ENCODE measurements at regions not wholly inside any gene's neighbourhood (a gene's known extent, or its start where the extent isn't known, plus 50 kb on each side); places are given as distances from the start of the nearest gene placed in this dataset.
A peak's percentile ranks its signal among the peaks of the same experiment; 100 is the strongest.

DNA sequence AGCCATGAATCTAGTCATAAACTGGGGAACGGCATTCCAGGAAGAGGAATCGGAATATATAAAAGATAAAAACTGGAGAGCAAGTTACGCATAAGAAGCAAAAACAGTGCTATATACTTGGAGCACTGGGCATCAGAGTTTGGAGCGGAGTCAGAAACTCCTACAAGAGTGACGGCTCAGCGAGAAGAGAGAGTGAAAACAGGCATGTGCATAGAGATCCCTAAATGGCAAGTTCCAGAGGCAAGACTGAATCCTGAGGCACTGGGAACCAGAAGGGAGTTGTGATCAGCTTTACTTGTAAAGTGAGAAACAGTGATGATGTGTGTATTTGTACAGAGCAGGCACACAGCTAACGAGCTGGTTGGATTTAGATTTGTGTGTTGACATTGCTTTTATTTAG lies 514.4 kb upstream of the TNC start:
- FAIRE-seq: peak; percentile 89

DNA sequence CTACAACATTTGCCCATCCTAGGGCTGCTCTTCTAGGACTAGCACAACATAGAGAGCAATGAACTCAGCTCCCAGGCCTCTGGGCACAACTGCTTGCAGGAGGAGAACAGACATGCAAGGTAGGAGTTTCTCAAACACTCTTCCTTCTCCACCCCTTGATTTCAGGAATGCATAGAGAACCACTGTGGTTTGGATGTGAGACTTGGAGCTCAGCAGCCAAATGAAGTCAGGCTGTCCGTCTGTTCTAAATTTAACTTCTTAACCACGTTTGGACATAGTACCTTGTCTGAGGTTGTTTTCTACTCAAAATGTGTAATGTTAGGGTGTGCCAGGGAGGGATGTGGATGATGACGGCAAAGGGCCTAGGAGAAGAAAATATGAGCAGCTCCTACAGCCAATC lies 515.1 kb upstream of the TNC start:
- no peak for FAIRE-seq

DNA sequence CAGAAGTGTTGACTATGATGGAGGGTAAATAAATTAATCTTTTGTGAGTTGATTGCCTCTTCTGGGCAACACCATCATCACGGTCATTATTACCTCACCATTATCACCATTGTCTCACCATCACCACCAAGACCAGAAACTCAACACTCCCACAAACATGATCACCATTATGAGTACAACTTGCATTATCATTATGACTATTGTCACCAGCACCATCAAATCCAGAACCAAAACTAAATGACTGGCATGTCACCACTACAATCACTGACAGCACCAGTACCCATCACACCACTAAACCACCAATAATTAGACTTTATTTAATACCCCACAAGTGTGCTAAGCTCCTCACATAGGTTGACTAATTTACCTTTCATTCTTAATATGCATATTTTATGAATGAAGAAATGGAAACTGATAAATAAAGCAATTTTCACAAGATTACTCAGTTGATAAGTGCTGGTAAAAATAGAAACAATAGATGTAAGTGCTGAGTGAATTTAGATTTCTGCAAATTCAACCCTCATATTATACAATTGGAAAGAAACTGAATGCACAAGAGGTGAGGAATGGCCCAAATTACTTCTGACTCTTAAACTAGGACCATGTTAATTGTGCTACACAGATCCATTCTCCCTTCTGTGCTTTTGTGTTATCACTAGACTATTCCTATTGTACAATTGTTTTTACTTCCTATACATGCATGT lies 517.8 kb upstream of the PAPPA start:
- no peak for FAIRE-seq

GRCh38 chr9:115636596-115636995 lies 517.0 kb upstream of the PAPPA start:
- FAIRE-seq: no peak

DNA sequence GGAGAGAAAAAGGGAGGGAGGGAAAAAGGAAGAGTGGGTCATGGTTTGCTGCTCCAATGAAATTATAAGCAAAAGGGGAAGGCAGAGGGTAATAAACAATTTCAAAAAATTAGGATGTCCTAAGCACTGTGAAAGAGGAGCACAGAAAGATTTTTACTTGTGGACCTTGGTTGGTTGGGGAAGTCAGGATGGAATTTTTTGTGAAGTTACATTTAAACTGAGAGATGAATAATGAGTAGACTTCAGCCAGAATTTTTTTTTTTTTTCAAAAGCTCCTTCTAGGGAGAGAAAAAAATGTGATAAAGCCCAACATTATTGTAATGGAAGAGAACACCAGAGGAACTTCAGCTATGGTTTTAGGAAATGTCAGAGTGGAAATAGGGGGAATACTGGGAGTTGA lies 515.9 kb upstream of the PAPPA start:
- FAIRE-seq: no peak

- peak; percentile 92 for FAIRE-seq
Measured at GRCh38 chr9:115640887-115641286, 512.7 kb upstream of the PAPPA start.

DNA sequence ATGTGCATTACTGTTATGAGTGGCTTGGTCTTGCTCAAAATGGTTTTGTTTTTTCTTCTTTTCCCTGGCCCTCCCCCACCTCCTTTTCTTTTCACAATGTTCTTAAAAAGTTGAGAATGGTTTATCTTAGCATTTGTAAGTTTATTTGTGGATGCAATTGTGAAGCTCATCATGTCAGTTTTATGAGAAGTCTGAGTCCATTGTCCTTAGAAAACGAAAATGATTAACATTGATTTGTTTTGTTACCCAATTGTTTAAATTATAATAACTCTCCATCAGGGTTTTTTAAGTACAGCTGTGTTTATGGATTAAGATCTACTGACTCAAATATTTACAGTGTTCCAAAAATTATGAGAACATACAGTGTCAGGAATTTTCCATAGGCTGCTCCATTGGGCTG lies 511.3 kb upstream of the PAPPA start:
- FAIRE-seq: peak; percentile 98

DNA sequence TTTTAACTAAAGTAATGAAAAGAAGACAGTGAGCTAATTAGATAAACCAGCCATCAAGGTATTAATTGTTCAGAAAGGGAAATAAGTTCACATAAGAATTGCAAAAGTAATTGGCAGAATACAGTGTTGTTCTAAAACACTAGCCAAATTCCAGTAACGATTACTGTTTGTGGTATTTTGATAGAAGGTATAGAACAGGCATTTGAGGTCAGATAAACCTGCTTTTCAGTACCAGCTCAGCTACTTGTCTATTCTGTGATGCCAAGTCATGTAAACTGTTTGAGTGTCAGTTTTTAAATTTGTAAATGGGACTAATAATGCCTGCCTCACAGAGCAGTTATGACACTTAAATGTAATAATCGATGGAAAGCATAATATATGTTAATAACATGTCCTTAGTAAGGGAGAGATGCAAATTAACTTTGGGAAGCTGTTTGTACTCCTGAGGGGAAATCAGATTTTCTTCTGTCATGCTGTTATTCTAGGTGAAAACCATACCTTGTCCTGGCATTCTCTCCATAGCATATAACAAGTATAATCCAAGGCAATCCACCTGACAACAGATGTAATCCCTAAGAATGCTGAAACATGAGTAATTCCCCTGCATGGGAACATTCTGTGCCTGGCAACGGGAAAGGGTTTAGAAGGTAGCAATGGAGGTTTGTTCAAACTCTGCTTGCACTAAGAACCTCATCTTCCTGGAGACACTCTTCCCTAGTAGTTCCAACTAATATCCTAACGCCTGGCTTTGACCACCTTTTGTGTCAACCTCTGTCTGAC lies 509.5 kb upstream of the PAPPA start:
- no peak for FAIRE-seq

- no peak for FAIRE-seq
Measured at GRCh38 chr9:115649991-115650472, 503.6 kb upstream of the PAPPA start.

DNA sequence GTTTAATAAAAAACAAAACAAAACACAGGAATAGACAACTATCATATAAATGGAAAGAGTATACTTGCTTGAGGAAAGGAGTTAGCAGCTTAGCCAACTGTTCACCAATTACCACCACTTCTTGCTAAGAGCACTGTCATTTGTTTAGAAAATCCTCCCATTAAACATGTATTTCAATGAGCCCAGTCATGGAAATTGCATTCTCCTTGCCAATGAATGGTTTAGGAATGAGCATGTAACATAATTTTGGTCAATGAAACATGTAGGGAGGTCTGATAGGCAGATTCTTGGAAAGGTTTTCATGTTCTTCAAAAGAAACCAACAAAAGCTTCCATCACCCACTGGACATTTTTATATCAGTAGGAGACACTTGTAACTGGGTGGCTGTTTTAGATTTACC lies 502.8 kb upstream of the PAPPA start:
- FAIRE-seq: peak; percentile 98

GRCh38 chr9:115651461-115651860 lies 502.1 kb upstream of the PAPPA start:
- no peak for FAIRE-seq

DNA sequence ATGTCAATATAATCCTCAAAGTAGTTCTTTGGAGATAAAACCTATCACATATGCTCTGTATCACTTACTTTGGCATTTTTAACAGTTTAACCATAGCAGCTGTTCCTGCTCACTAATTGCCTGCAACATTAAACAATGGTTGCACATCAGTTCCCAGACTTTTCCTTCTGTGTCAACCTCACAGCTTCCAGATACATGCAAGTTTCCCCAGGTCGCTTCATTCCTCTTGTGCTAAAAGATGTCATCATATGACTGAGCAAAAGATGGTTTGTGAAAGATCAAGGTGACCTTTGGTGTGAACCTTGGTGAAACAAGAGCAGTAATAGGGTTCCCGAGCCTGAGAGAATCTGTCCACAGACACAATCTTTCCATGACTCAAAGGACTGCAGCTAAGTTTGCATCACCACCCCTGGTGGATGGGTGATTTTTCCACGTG lies 500.4 kb upstream of the PAPPA start:
- FAIRE-seq: no peak

DNA sequence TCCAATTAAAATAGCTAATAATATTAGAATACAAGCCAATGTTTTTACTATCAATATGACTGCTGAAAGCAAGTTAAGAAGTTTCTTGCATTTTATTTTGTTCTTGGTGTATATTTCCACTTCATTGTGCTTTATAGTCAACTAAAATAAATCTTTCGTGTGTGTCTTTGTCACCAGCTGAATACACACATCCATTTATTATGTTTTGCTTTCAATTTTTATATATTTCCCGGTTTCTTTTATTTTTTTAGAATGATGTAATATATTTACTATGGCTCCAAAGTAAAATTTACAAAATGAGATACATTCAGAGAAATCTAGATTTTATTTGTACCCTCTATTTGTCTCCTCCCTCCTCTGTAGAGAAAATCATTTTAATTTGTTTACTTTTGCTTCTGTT lies 495.9 kb upstream of the PAPPA start:
- FAIRE-seq: no peak

GRCh38 chr9:115665519-115665918 lies 488.1 kb upstream of the PAPPA start:
- FAIRE-seq: no peak

GRCh38 chr9:115668521-115668920 lies 485.1 kb upstream of the PAPPA start:
- no peak for FAIRE-seq

DNA sequence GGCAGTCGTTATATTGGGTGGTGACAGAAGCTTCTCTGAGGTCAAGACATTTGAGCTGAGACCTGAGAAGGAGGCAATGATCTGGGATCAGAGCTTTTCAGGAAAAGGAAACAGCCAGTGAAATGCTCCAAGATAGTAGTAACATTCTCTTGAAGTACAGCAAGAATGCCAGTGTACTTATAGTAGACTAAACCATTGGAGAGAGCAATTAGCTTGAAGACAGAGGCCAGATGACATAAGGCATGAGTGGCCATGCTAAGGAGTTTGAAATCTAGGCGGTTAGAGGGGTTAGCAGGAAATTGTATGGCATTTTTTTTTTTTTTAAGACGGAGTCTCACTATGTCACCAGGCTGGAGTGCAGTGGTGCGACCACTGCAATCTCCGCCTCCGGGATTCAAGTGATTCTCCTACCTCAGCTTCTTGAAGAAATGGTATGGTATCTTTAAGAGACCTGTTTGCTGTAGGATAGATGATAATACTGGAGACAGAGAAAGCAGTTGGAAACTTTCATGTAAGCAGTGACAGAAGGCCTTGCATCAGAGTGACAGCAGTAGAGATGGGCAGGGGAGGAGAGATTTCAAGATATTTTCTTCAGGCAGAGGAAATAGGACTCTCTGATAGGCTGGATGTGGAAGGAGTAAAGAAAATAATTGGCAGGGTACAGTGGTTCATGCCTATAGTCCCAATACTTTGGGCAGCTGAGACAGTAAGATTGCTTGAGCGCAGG lies 482.2 kb upstream of the PAPPA start:
- FAIRE-seq: peak; percentile 99

GRCh38 chr9:115671963-115672305 lies 481.7 kb upstream of the PAPPA start:
- FAIRE-seq: no peak

GRCh38 chr9:115672477-115673316 lies 480.9 kb upstream of the PAPPA start:
- peak; percentile 99 for FAIRE-seq

GRCh38 chr9:115673599-115673998 lies 480.0 kb upstream of the PAPPA start:
- no peak for FAIRE-seq

DNA sequence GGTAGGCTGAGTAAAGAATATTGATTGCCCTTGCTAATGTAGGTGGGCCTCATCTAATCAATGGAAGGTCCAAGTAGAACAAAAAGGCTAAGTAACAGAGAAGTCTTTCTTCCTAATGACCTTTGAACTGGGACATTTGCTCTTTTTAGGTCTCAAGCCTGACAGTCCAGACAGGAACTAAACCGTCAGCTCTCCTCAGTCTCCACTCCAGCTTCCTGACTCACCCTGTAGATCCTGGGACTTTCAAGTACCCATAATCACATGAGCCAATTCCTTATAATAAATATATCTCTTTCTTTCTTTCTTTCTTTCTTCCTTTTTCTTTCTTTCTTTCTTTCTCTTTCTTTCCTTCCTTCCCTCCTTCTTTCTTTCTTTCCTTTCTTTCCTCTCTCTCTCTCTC lies 479.5 kb upstream of the PAPPA start:
- FAIRE-seq: no peak

GRCh38 chr9:115675834-115676233 lies 477.8 kb upstream of the PAPPA start:
- FAIRE-seq: peak; percentile 96

DNA sequence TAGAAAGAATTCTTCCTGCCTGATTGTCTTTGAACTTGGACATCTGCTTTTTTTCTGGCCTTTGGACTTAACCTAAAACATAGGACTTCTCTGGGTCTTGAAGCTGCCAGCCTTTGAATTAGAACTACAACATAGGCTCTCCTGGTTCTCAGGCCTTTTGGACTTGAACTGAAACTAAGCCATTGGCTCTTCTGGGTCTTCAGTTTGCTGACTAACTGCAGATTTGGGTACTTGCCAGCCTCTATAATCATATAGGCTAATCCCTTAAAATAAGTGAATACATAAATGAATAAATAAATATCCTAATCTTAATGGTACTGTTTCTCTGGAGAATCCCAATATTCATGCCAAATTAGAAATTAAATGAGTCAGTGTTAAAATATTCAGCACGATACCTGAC lies 473.4 kb upstream of the PAPPA start:
- peak; percentile 98 for FAIRE-seq

GRCh38 chr9:115681585-115681984 lies 472.0 kb upstream of the PAPPA start:
- FAIRE-seq: no peak
